GM19463 (cell line): ENCODE measurements at regions not wholly inside any gene's neighbourhood (a gene's known extent, or its start where the extent isn't known, plus 50 kb on each side); places are given as distances from the start of the nearest gene placed in this dataset.
A peak's percentile ranks its signal among the peaks of the same experiment; 100 is the strongest.

ENCODE experiments used
- ATAC-seq: cut with Tn5 transposase; IDR thresholded peaks from one replicate; pipeline ENCODE4 v1.9.1; 2021; ENCODE audit warnings: mild to moderate bottlenecking, moderate library complexity; ENCODE audit not compliant: unreplicated experiment

DNA sequence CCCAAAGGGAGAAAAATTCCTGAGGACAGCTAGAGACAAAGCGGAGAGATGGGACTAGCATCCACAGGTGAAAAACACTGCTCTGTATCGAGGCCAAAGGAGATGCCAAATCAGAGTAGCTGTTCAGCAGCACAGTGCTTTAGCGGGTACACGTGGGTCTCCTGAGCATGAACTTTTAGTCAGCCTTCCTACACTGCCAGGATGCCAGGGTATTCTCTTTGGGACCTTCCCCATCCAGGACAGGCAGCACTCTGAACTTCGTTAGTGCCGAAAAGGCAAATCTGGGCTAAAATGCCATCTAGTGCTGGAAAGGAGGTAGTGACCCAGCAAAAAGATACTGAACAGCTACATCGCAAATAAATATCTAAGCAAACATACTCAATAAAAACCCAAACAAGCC, 64.9 kb downstream of the C6orf58 start:
- ATAC-seq, result peak; percentile 86
